ENCODE measurements at regions not wholly inside any gene's neighbourhood (a gene's known extent, or its start where the extent isn't known, plus 50 kb on each side); places are given as distances from the start of the nearest gene placed in this dataset.
"Not testable (repeated sequence)": the region's sequence is repeated elsewhere in the genome, so short reads cannot be mapped to it uniquely, and the experiment has no call there.

DNA sequence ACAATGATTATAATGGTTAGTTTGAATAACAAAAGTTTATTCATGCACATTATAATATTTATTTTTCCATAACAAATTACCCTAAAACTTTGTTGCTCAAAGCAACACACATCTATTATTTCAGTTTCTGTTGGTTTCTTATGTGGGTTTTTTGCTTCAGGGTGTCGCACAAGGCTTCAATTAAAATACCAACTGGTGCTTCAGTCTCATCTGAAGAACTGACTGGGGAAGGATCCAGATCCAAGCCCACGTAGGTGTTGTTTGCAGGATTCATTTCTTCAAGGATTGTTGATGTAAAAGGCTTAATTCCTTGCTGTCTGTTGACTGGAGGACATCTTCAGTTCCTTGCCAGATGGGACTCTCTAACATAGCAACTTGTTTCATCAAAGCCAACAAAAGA is 747.2 kb upstream of the PCDH20 start:
- Histone ChIP-seq H3K4me1 (ENCODE audit: control insufficient read depth in 1 of 2, low read depth in 2 of 2) (no peaks in the 10 kb centered on the region), H3K4me3 (no peak overlapping the region), H3K27me3 (replicated peaks; ENCODE audit: insufficient read depth) (no peaks in the 10 kb centered on the region), H3K27ac (no peak overlapping the region), H3K36me3 (no peaks in the 10 kb centered on the region), H3K9me3 (no peaks in the 10 kb centered on the region)
- TF ChIP-seq, protein P1, sequence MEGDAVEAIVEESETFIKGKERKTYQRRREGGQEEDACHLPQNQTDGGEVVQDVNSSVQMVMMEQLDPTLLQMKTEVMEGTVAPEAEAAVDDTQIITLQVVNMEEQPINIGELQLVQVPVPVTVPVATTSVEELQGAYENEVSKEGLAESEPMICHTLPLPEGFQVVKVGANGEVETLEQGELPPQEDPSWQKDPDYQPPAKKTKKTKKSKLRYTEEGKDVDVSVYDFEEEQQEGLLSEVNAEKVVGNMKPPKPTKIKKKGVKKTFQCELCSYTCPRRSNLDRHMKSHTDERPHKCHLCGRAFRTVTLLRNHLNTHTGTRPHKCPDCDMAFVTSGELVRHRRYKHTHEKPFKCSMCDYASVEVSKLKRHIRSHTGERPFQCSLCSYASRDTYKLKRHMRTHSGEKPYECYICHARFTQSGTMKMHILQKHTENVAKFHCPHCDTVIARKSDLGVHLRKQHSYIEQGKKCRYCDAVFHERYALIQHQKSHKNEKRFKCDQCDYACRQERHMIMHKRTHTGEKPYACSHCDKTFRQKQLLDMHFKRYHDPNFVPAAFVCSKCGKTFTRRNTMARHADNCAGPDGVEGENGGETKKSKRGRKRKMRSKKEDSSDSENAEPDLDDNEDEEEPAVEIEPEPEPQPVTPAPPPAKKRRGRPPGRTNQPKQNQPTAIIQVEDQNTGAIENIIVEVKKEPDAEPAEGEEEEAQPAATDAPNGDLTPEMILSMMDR (IDR thresholded peaks at IDR 0.05): no peak
- DNase-seq (ENCODE audit: low spot score) (no peak), ATAC-seq (ENCODE audit: insufficient number of reproducible peaks, low FRiP score, low read depth) (no peak)

DNA sequence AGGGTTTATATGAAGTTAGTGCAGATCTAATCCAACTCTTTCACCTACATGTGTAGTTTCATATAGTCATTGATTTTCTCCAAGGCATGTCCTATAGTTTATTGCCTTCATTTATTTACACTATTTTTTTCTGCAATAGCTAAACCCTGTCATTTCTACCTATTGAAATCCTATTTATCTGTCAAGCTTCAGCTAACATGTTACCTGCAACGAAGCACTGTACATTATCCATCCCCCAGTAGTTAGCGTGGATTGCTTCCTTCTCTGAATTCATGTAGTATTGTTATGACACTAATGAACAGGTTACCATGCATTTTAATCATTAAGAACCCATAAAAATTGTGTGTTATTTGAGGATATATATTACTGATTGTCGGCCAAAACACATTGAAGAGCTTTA is 742.9 kb upstream of the PCDH20 start:
- DNase-seq (ENCODE audit: low spot score) (no peak), ATAC-seq (ENCODE audit: insufficient number of reproducible peaks, low FRiP score, low read depth) (no peak)
- no peaks in the 10 kb centered on the region for H3K9me3 ChIP-seq
- H3K4me3 ChIP-seq: no peak overlapping the region
- H3K36me3 ChIP-seq: no peaks in the 10 kb centered on the region
- no peaks in the 10 kb centered on the region for H3K27me3 ChIP-seq (replicated peaks; ENCODE audit: insufficient read depth)
- H3K27ac ChIP-seq: no peak overlapping the region
- TF ChIP-seq, protein P1 (IDR thresholded peaks at IDR 0.05): no peak
- no peaks in the 10 kb centered on the region for H3K4me1 ChIP-seq (ENCODE audit: control insufficient read depth in 1 of 2, low read depth in 2 of 2)

DNA sequence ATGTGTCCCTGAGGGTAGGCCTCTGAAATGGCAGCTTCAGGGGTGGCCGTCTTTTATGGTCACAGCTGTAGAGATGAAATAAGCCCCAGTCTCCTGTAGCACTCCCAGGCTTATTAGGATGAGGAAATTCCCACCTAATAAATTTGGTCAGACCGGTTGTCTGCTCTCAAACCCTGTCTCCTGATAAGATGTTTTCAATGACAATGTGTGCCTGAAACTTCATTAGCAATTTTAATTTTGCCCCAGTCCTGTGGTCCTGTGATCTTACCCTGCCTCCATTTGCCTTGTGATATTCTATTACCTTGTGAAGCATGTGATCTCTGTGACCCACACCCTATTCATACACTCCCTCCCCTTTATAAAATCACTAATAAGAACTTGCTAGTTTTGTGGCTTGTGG is 736.1 kb upstream of the PCDH20 start:
- H3K9me3 ChIP-seq; H3K4me1 ChIP-seq (ENCODE audit: control insufficient read depth in 1 of 2, low read depth in 2 of 2); H3K36me3 ChIP-seq; H3K4me3 ChIP-seq; H3K27me3 ChIP-seq (replicated peaks; ENCODE audit: insufficient read depth); H3K27ac ChIP-seq; DNase-seq (ENCODE audit: low spot score); ATAC-seq (ENCODE audit: insufficient number of reproducible peaks, low FRiP score, low read depth): not testable (repeated sequence)

DNA sequence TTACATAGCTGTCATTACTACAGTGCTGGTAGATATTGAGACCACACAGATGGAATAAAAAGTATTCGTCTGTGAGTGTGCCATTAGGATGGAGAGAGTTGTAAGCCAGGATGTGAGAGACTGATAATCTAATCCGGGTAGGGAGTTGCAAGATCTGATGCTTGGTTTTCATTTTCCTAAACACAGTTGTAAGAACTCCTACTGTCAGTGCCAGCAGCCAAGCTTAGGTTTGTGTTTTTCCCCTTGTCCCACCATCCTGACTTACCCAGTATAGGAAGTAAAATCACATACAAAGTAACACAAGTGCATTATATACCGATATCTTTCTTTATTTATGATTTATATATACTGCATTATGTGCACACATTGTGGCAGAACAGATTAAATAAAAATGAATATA is 726.4 kb upstream of the PCDH20 start:
- Histone ChIP-seq H3K4me1 (ENCODE audit: control insufficient read depth in 1 of 2, low read depth in 2 of 2) (no peaks in the 10 kb centered on the region), H3K27ac (no peak overlapping the region), H3K9me3 (peaks cover 2% of the 10 kb centered on the region), H3K36me3 (no peaks in the 10 kb centered on the region), H3K4me3 (no peak overlapping the region), H3K27me3 (replicated peaks; ENCODE audit: insufficient read depth) (no peaks in the 10 kb centered on the region)
- TF ChIP-seq, protein P1 (IDR thresholded peaks at IDR 0.05): no peak
- no peak for ATAC-seq (ENCODE audit: insufficient number of reproducible peaks, low FRiP score, low read depth)
- no peak for DNase-seq (ENCODE audit: low spot score)

DNA sequence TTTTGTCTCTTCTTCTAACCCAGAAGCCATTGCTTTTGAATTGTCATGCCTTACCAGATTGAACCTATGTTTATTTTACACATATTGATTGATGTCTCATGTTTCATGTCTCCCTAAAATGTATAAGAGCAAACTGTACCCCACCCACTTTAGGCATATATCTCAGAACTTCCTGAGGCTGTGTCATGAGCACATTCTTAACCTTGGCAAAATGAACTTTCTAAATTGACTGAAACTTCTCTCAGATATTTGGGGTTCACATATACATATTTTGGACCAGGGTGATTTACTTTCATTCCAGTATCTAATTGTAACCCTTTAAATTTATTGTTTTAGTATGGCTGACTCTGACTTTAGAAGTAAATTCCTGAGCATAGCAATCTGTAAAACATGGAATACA is 723.9 kb upstream of the PCDH20 start:
- Histone ChIP-seq H3K9me3 (peaks cover 2% of the 10 kb centered on the region), H3K36me3 (no peaks in the 10 kb centered on the region), H3K27ac (no peak overlapping the region), H3K4me3 (no peak overlapping the region), H3K27me3 (replicated peaks; ENCODE audit: insufficient read depth) (no peaks in the 10 kb centered on the region), H3K4me1 (ENCODE audit: control insufficient read depth in 1 of 2, low read depth in 2 of 2) (no peaks in the 10 kb centered on the region)
- DNase-seq (ENCODE audit: low spot score) (no peak), ATAC-seq (ENCODE audit: insufficient number of reproducible peaks, low FRiP score, low read depth) (no peak)
- TF ChIP-seq, protein P1 (IDR thresholded peaks at IDR 0.05): no peak

DNA sequence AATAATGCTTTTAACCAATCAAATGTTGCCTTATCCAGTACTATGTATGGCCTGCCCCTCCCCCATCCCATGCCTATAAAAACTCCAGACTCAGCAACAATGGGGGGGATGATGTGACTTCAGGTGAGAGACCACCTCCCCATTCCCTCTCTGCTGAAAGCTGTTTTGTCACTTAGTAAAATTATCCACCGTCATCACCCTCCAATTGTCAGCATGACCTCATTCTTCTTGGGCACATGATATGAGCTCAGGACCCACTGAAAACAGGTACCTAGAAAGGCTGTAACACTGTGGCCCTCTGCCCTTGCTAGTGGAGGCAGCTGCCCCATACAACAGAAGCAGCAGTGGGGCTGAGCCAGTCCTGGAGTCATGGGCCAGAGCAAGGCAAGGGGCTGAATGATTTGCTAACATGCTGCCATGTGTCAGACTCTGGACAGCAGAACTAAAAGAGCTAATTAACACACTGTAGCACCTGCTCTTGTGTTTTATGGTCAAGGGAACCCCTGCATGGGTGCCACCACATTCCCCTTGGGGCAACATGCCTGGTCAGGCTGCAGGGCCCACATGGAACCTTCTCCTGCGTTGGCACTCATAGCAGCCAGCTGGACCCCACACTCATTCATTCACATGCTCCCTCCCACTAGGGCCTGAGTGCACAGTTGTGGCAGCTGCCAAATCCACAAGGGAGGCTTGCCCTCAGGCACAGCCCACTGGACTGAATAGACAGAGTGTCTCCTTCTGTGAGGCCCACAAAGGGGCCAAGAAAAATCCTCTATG is 722.2 kb upstream of the PCDH20 start:
- peaks cover 2% of the 10 kb centered on the region for H3K9me3 ChIP-seq
- TF ChIP-seq, protein P1 (IDR thresholded peaks at IDR 0.05): no peak
- ATAC-seq (ENCODE audit: insufficient number of reproducible peaks, low FRiP score, low read depth): no peak
- no peak overlapping the region for H3K27ac ChIP-seq
- no peaks in the 10 kb centered on the region for H3K4me1 ChIP-seq (ENCODE audit: control insufficient read depth in 1 of 2, low read depth in 2 of 2)
- no peaks in the 10 kb centered on the region for H3K27me3 ChIP-seq (replicated peaks; ENCODE audit: insufficient read depth)
- no peaks in the 10 kb centered on the region for H3K36me3 ChIP-seq
- DNase-seq (ENCODE audit: low spot score): no peak
- no peak overlapping the region for H3K4me3 ChIP-seq
